ENCODE measurements at regions not wholly inside any gene's neighbourhood (a gene's known extent, or its start where the extent isn't known, plus 50 kb on each side); places are given as distances from the start of the nearest gene placed in this dataset.

GRCh38 chr12:92551210-92551609, 151.6 kb upstream of the PLEKHG7 start:
- TF ChIP-seq CTCF (IDR thresholded peaks at IDR 0.05) (no peak), EP300 (IDR thresholded peaks at IDR 0.05) (no peak), POLR2A (IDR thresholded peaks at IDR 0.05; ENCODE audit: low read depth) (no peak)
